ENCODE measurements at regions not wholly inside any gene's neighbourhood (a gene's known extent, or its start where the extent isn't known, plus 50 kb on each side); places are given as distances from the start of the nearest gene placed in this dataset.

DNA sequence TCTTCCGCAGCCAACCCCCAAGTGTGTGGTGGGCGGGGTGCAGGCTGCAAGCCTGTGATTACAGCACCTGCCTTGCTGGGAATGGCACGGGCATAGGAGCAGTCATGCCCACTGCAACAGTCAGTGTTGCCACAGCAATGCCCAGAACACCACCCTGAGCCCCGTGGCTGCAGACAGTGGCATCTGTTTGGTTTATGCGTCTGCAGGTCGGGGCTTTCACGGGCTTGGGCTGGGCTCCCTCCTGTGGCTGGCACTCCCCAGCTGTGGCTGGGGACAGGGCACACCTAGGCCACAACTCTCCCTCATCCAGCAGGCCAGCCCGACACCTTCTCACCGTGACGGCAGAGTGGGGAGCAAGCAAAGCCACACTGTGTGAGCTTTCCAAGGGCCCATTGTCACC lies 115.3 kb upstream of the C1QTNF9B start:
- no peak for FAIRE-seq

- FAIRE-seq: no peak
These were observed 115.9 kb upstream of the C1QTNF9B start for GRCh38 chr13:24013189-24013588.

GRCh38 chr13:24016046-24016445 lies 118.7 kb upstream of the C1QTNF9B start:
- no peak for FAIRE-seq

GRCh38 chr13:24022568-24022967 lies 125.3 kb upstream of the C1QTNF9B start:
- no peak for FAIRE-seq

- FAIRE-seq: no peak
These were observed 125.8 kb upstream of the C1QTNF9B start for GRCh38 chr13:24023073-24023472.

- no peak for FAIRE-seq
These were observed 130.2 kb upstream of the C1QTNF9B start for GRCh38 chr13:24027494-24027893.

- no peak for FAIRE-seq
These were observed 128.3 kb upstream of the SPATA13 start for GRCh38 chr13:24032252-24032651.

DNA sequence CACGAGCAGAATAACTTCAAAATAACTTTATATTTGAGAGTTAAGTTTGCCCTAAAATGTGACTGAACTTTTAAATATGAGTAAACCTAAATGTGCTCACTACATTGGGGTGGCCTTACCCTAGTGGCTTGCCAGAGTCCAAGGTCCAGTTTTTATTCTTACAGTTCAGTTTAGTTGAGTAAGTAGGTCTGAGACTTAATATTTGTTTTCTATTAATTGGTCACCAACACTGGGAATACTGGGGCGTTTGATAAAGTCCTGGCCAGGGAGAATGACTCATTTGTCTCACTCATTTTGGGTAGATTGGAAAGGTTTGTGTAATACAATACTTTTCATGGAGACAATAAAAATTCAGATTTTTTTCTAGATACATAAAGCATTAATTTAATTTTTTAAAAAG lies 127.8 kb upstream of the SPATA13 start:
- FAIRE-seq: no peak

- no peak for FAIRE-seq
These were observed 126.8 kb upstream of the SPATA13 start for GRCh38 chr13:24033527-24034302.

GRCh38 chr13:24035411-24035810 lies 125.1 kb upstream of the SPATA13 start:
- no peak for FAIRE-seq

- FAIRE-seq: no peak
These were observed 124.4 kb upstream of the SPATA13 start for GRCh38 chr13:24036115-24036514.

DNA sequence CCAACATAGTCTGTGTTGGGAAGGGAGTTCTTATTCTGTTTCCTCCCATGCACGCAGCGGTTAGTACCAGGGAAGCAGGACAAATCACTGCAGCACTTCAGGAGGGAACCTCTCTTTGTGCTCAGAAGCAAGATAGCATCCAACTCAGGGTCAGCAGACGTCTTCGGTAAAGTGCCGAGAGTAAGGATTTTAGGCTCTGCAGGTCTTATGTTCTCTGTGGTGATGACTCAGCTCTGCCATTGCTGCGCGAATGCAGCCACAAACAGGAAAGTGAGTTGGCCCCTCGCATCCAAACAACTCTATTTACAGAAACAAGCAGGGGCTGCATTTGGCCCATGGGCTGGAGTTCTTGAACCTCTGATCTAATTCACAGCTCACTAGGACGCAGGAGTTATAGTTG lies 122.1 kb upstream of the SPATA13 start:
- no peak for FAIRE-seq

DNA sequence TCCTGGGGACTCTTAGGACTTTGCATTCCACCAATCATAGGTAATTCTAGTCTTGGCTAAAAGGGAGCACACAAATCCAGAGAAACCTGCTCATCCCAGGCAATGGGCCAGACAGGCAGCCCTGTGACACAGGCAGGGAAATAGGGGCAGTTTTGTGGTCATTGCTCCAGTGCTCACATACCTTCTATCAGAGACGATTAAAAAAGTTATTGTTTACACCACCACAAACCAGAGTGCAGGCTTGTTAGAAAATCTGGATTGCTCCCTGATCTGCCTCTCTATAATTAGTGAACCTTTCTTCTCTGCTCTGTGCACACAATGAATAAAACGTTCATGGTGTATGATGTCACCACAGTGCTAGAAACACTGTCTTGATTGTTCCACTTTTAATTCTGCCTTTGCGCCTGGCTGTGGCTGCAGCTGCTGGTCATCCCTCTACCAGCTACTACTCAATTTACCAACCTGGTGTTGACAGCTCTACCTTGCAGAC lies 121.6 kb upstream of the SPATA13 start:
- no peak for FAIRE-seq

DNA sequence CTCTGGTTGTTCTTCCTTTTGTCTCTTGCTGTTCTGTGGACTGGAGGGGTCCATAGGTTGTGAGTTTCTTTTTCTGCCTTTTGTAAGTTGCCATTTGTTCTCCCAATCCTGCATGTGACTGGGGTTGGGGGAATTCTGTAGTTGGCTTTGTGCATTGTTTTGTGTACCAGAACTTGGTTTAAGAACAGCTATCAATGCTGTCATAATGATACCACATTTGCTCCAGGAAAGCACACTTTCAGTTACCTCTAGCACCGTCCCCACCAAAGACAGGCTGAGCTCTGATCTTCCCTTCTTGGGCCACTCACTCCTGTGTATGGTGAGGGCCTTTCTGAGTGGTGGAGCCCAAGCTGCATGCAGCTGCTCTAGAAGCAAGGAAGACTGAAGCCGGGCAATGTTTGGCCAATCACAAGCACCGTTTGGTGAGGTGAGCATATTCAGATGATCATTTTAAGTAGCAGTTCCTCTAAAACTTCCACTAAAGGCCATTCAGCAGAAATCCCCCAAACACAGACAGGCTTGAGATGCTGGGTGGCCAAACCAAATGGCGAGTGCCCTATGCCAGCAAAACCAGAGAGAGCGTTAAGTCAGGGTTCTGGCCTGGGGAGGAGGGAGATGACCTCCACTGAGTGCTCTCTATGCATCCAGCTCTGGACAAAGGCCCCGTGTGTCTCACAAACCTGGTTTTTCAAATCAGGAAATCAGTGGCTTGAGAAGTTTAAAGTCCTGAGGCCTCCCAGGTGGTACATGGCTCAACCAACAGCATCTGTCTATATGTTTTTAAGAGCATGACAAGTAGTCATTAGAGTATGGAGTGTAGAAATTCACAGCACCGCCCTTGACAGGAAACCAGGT lies 120.7 kb upstream of the SPATA13 start:
- no peak for FAIRE-seq

DNA sequence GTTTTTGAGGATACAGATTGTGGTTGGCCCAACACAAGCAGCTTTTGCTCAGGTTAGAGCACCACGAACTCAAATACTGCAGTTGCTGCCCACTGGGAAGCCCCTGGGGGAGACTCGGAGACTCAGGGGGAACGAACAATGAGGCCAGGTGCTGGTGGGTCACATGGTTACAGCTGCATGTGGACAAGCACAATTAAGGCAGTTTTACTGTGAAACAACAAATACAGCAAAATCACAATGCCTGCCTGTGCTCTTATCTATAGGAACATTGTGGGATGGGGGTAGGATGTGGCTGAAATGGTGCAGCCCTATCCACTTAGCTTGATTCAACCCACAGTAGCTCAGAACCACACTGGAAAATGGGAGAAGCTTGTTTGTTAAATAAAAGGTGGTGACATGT lies 119.7 kb upstream of the SPATA13 start:
- FAIRE-seq: no peak

DNA sequence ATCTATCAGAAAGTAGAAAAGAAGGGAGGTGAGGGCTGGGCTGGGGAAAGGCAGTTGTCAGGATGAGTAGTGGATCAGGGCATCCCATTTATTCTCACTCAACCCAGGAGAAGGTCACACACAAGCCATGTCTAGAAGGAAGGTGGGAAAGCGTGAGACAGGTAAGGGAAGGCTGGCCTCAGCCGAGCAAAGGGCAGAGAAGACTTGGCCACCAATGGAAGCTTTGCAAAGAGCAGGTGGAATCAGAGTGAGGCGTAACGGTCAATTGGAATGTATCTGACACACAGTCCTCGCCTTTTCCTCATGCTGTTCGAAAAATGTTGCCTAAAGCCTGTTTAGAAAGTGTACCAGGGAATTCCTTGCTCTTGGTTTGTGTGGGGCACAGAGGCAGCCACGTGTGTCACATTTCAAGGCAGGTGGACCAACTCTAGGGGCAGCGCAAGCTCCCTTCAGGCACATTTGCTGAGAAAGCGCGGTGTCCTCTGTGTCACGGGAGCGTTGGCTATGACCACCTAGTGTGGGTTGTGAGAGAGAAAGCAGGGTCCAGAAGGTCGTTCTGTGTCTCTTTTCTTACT lies 118.8 kb upstream of the SPATA13 start:
- FAIRE-seq: no peak

- FAIRE-seq: no peak
These were observed 117.6 kb upstream of the SPATA13 start for GRCh38 chr13:24042710-24043440.

DNA sequence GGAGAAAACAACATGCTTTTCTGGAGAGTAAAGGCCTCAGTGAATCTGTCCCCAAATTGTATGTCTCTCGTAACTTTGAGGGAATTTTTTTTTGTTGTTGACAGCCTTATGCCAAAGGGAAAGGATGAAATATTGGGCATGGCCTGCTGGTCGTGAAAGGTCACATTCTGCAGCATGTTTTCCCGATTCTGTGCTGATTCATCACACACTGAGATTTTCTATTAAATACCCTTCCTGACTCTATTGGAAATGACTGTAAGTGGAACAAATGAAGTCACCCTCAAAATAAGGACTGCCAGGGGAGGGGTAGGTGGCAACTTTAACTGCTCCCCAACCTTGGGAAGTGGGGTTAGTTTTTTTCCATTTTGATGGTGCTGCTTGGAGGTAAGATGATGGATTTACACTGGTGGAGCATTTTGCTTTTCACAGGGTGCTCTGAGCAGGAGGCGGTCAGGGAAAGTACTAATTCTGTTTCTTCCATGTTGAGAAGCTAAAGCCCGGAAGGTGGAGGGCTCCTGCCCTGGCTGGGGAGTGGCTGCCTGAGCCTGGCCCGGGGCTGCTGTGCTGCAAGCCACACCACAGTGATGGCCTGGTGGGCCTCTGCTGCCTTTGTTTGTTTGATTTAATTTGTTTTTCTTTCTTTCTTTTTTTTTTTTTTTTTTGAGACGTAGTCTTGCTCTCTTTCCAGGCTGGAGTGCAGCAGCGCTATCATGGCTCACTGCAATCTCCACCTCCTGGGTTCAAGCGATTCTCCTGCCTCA lies 116.8 kb upstream of the SPATA13 start:
- no peak for FAIRE-seq

DNA sequence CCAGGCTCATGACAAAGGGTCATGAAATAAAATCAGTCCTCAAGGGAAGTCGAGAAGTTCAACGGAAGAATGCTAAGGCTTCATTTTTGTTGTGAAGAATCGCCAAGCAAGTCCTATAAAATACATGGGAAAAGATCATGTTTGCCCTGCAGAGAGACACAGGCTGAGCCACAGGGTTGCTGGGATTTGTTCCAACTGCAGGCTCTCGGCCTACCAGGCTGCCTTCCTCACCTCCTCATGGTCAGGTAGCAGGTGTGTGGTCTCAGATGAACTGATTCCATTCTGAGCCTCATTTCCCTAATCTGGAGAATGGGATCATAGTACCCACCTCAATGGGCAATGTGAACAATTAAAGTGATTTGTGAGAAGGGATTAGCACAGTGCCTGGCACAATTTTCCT lies 114.9 kb upstream of the SPATA13 start:
- FAIRE-seq: no peak

DNA sequence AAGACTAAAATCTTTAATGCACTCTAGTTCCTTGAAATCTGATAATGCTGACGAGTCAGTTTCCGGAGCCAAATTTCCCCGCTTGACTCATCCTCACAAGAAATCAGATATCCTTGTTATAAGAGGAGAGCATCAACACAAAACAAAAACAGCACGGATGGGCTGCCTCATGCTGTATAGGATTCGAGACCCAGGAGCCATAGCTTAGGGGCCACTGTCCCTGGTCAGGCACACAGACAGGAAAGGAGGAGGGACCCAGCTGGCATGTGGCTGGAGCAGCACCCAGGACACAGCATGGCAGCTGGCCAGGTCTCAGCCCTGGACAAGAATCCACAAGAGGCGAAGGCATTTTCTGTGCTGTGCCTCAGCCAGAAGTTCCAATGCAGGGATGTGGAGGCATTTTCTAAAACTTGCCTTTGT lies 110.2 kb upstream of the SPATA13 start:
- FAIRE-seq: no peak

- no peak for FAIRE-seq
These were observed 109.5 kb upstream of the SPATA13 start for GRCh38 chr13:24050796-24051715.

Measured in G401.6 (cell line).